HL-60 (cell line): ENCODE measurements at regions not wholly inside any gene's neighbourhood (a gene's known extent, or its start where the extent isn't known, plus 50 kb on each side); places are given as distances from the start of the nearest gene placed in this dataset.

Experiments
- DNase-seq, 2 experiments: peaks; one replicate each; pipeline ENCODE4 v3.0.0-alpha.2; 2010 to 2020; ENCODE audit warnings: low read depth in 1 of 2, low spot score in 1 of 2
- H3K27ac ChIP-seq: fragments of 250-450 bp; sonication (Bioruptor Pico); replicated peaks from 2 replicates; pipeline ENCODE4 v1.5.1; 2020; ENCODE audit warnings: mild to moderate bottlenecking, moderate library complexity
- H3K27me3 ChIP-seq: fragments of 250-450 bp; sonication (Bioruptor Pico); 2 replicates; pipeline ENCODE4 v1.5.1; 2021; ENCODE audit warnings: mild to moderate bottlenecking, moderate library complexity; ENCODE audit not compliant: insufficient read depth, poor library complexity, severe bottlenecking
- H3K4me3 ChIP-seq: replicated peaks from 2 replicates; pipeline ENCODE4 v1.5.1; 2011; ENCODE audit warnings: mild to moderate bottlenecking, control low read depth, low read length; ENCODE audit not compliant: insufficient read depth
- CTCF ChIP-seq: IDR thresholded peaks from one replicate; pipeline ENCODE4 v1.5.1; 2011; ENCODE audit warnings: low read length, control low read depth, inconsistent platforms; ENCODE audit not compliant: insufficient read depth
- GABPA ChIP-seq: IDR thresholded peaks from 2 replicates; pipeline ENCODE4 v1.6.1; 2012; ENCODE audit warnings: low read depth
- POLR2AphosphoS5 ChIP-seq: IDR thresholded peaks from 2 replicates; pipeline ENCODE4 v1.6.1; 2012; ENCODE audit warnings: low read depth
- REST ChIP-seq: IDR thresholded peaks from 2 replicates; pipeline ENCODE4 v1.6.1; 2012; ENCODE audit warnings: low read depth; ENCODE audit not compliant: insufficient replicate concordance
- SPI1 ChIP-seq: IDR thresholded peaks from 2 replicates; pipeline ENCODE4 v1.6.1; 2012; ENCODE audit warnings: low read depth, mild to moderate bottlenecking, borderline replicate concordance

- Histone ChIP-seq H3K27me3 (no peaks in the 10 kb centered on the region), H3K27ac (no peak overlapping the region), H3K4me3 (no peak overlapping the region)
- TF ChIP-seq POLR2AphosphoS5 (no peak), REST (no peak), SPI1 (no peak), CTCF (no peak), GABPA (no peak)
- no peak for DNase-seq
Observed at GRCh38 chr20:51931371-51931781, 129.1 kb upstream of the SALL4 start.

GRCh38 chr20:51930775-51931174 lies 128.5 kb upstream of the SALL4 start:
- TF ChIP-seq REST = no peak
- TF ChIP-seq POLR2AphosphoS5 = no peak
- no peak for TF ChIP-seq CTCF
- no peak for TF ChIP-seq SPI1
- TF ChIP-seq GABPA = no peak
- Histone ChIP-seq H3K27ac (no peak overlapping the region), H3K27me3 (no peaks in the 10 kb centered on the region), H3K4me3 (no peak overlapping the region)
- DNase-seq = no peak

DNA sequence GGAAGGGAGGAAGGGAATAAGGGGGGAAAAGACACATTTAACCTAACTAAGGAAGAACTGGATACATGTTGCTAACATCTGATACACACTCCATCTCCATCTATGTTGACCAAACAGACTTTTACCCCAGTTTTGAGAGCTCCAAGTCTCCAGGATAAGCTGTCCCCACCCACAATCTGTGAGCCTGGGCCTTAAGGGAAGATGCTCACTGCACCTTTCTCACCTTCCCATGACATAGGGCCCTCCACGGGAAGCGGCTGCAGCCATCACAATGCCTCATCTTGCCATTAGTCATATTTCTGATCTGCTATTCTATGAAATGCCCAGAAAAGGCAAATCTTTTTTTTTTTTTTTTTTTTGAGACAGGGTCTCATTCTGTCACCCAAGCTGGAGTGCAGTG lies 126.6 kb upstream of the SALL4 start:
- TF ChIP-seq GABPA = no peak
- TF ChIP-seq REST = no peak
- no peak for TF ChIP-seq CTCF
- no peak for TF ChIP-seq SPI1
- no peak for TF ChIP-seq POLR2AphosphoS5

More for the DNA sequence above, 126.6 kb upstream of the SALL4 start:
- no peak for DNase-seq
- H3K27me3 ChIP-seq = no peaks in the 10 kb centered on the region
- no peak overlapping the region for H3K27ac ChIP-seq
- no peak overlapping the region for H3K4me3 ChIP-seq
